ENCODE measurements at regions not wholly inside any gene's neighbourhood (a gene's known extent, or its start where the extent isn't known, plus 50 kb on each side); places are given as distances from the start of the nearest gene placed in this dataset.
"Not testable (repeated sequence)": the region's sequence is repeated elsewhere in the genome, so short reads cannot be mapped to it uniquely, and the experiment has no call there.

GRCh38 chr10:3567291-3567963 lies 217.6 kb downstream of the KLF6 start:
- no peak for TF ChIP-seq CTCF (IDR thresholded peaks at IDR 0.05; ENCODE audit: low read depth, low read length)
- H3K4me3 ChIP-seq (ENCODE audit: low read depth, low read length), result no peak overlapping the region

- no peak for TF ChIP-seq CTCF (IDR thresholded peaks at IDR 0.05; ENCODE audit: low read depth, low read length)
- H3K4me3 ChIP-seq (ENCODE audit: low read depth, low read length), result no peak overlapping the region
These were observed 218.4 kb downstream of the KLF6 start for GRCh38 chr10:3566627-3567026.

GRCh38 chr10:3564346-3565002 lies 220.5 kb downstream of the KLF6 start:
- no peak overlapping the region for H3K4me3 ChIP-seq (ENCODE audit: low read depth, low read length)
- TF ChIP-seq CTCF (IDR thresholded peaks at IDR 0.05; ENCODE audit: low read depth, low read length), result no peak

GRCh38 chr10:3563298-3563697 lies 221.7 kb downstream of the KLF6 start:
- no peak for TF ChIP-seq CTCF (IDR thresholded peaks at IDR 0.05; ENCODE audit: low read depth, low read length)
- H3K4me3 ChIP-seq (ENCODE audit: low read depth, low read length), result no peak overlapping the region

GRCh38 chr10:3560628-3561027 lies 224.4 kb downstream of the KLF6 start:
- H3K4me3 ChIP-seq (ENCODE audit: low read depth, low read length), result not testable (repeated sequence)

- H3K4me3 ChIP-seq (ENCODE audit: low read depth, low read length), result no peak overlapping the region
- no peak for TF ChIP-seq CTCF (IDR thresholded peaks at IDR 0.05; ENCODE audit: low read depth, low read length)
These were observed 225.5 kb downstream of the KLF6 start for GRCh38 chr10:3559527-3559926.

GRCh38 chr10:3559011-3559410 lies 226.0 kb downstream of the KLF6 start:
- no peak overlapping the region for H3K4me3 ChIP-seq (ENCODE audit: low read depth, low read length)
- no peak for TF ChIP-seq CTCF (IDR thresholded peaks at IDR 0.05; ENCODE audit: low read depth, low read length)

- H3K4me3 ChIP-seq (ENCODE audit: low read depth, low read length), result not testable (repeated sequence)
These were observed 228.6 kb downstream of the KLF6 start for GRCh38 chr10:3556191-3557017.

Data from WI38 (cell line).